ENCODE measurements at regions not wholly inside any gene's neighbourhood (a gene's known extent, or its start where the extent isn't known, plus 50 kb on each side); places are given as distances from the start of the nearest gene placed in this dataset.

GRCh38 chr15:20353966-20354883 lies 187.4 kb downstream of the GOLGA6L6 start:
- Histone ChIP-seq H3K9me3 (ENCODE audit: insufficient read depth, low read length) (peaks cover 13% of the 10 kb centered on the region; the same call in 1 of the 2 replicates), H3K36me3 (ENCODE audit: insufficient read depth, insufficient read length, low read length) (no peaks in the 10 kb centered on the region), H3K4me1 (ENCODE audit: insufficient read depth, insufficient read length) (peaks cover 18% of the 10 kb centered on the region), H3K4me3 (ENCODE audit: insufficient read length, low read depth) (no peak overlapping the region), H3K27me3 (ENCODE audit: insufficient read depth, insufficient read length) (peaks cover 53% of the 10 kb centered on the region), H3K9ac (ENCODE audit: insufficient read length, low read depth) (no peak overlapping the region)
- TF ChIP-seq YY1 (IDR thresholded peaks at IDR 0.05; ENCODE audit: insufficient read depth, insufficient read length) (no peak), ZNF274 (IDR thresholded peaks at IDR 0.05; ENCODE audit: low read depth, low read length) (no peak), SUZ12 (IDR thresholded peaks at IDR 0.05; ENCODE audit: extremely low read depth, insufficient read depth, insufficient read length) (no peak)
- no peak for DNase-seq (ENCODE audit: low read depth, low spot score)

DNA sequence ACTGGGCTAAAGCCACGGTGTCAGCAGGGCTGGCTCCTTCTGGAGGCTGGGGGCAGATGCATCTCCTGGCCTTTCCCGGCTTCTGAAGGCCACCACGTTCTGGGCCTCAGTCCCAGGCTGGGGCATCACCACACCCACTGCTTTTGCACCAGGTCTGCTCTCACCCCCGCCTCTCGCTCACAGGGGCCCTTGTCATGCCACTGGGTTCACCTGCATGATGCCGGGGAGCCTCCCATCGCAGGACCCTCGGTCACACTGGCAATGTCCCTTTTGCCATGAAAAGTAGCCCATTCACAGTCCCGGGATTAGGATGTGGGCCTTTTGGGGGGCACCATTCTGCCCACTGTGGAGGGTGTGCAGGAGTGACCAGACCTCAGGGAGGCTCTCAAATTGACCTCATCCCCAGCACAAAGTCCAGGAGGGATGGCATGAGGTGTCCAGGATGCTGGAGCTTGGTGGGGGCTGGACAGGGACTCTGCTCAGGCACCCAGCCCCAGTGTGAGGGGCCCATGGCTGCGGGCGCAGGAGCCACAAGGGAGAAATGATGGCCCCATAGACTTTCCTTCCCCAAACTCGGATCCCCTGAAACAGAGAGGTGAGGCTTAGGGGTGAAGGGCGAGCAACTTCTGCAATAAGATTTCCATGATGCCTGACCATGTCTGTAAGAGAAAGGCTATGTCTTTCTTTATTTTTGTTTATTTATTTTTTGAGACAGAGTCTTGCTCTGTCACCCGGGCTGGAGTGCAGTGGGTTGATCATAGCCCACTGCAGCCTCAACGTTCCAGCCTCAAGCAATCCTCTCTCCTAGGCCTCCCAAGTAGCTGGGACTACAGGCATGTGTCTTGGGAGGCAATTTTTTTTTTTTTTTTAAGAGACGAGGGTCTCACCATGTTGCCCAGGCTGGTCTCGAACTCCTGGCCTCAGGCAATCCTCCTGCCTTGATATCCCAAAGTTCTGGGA lies 189.1 kb downstream of the GOLGA6L6 start:
- Histone ChIP-seq H3K36me3 (ENCODE audit: insufficient read depth, insufficient read length, low read length) (no peaks in the 10 kb centered on the region), H3K27me3 (ENCODE audit: insufficient read depth, insufficient read length) (peaks cover 64% of the 10 kb centered on the region), H3K9ac (ENCODE audit: insufficient read length, low read depth) (no peak overlapping the region), H3K4me3 (ENCODE audit: insufficient read length, low read depth) (no peak overlapping the region), H3K4me1 (ENCODE audit: insufficient read depth, insufficient read length) (peaks cover 16% of the 10 kb centered on the region), H3K9me3 (ENCODE audit: insufficient read depth, low read length) (peaks cover 13% of the 10 kb centered on the region; the same call in 1 of the 2 replicates)
- no peak for DNase-seq (ENCODE audit: low read depth, low spot score)
- TF ChIP-seq ZNF274 (IDR thresholded peaks at IDR 0.05; ENCODE audit: low read depth, low read length): no peak
- TF ChIP-seq SUZ12 (IDR thresholded peaks at IDR 0.05; ENCODE audit: extremely low read depth, insufficient read depth, insufficient read length): no peak
- TF ChIP-seq YY1 (IDR thresholded peaks at IDR 0.05; ENCODE audit: insufficient read depth, insufficient read length): no peak

GRCh38 chr15:20351448-20351971 lies 190.1 kb downstream of the GOLGA6L6 start:
- no peak overlapping the region for H3K4me3 ChIP-seq (ENCODE audit: insufficient read length, low read depth)
- peaks cover 17% of the 10 kb centered on the region; the same call in 1 of the 2 replicates for H3K9me3 ChIP-seq (ENCODE audit: insufficient read depth, low read length)
- H3K27me3 ChIP-seq (ENCODE audit: insufficient read depth, insufficient read length): peaks cover 73% of the 10 kb centered on the region
- no peaks in the 10 kb centered on the region for H3K36me3 ChIP-seq (ENCODE audit: insufficient read depth, insufficient read length, low read length)
- H3K9ac ChIP-seq (ENCODE audit: insufficient read length, low read depth): no peak overlapping the region
- TF ChIP-seq YY1 (IDR thresholded peaks at IDR 0.05; ENCODE audit: insufficient read depth, insufficient read length): no peak
- DNase-seq (ENCODE audit: low read depth, low spot score): no peak
- H3K4me1 ChIP-seq (ENCODE audit: insufficient read depth, insufficient read length): peaks cover 9% of the 10 kb centered on the region

DNA sequence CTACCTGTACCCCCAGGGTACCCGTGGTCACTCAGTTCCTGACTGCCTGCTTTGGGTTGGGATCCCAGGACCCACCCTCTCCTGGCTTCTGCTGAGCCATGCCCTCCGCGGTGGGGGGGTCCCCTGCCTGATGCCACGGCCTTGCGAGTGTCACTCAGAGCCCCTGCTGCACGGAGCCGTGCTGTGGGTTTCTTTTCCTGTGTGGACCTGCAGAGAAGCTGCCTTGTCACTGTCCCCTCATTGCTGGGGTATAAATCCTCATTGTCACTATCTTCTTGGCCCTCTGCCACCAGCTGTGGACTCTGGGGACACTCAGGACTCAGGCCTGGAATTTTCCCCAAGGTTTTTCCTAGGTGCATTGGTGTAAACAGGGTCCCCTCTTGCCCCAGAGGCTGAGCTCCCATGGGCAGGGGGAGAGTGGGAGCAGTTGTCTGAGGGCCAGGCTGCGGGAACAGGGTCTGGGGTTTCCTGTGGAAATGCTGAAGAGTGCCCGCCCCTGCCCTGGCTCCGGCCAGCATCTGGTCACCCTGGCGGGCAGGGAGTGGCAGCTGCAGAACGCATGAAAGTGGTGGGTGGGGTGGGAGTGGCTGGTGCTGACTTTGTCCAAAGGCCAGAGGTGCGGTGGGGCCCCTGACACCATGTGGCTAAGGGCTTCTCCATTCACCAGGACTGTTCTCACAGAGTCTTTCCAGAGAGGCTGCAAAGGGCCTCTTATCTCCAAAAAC lies 191.7 kb downstream of the GOLGA6L6 start:
- Histone ChIP-seq H3K9ac (ENCODE audit: insufficient read length, low read depth) (no peak overlapping the region), H3K4me1 (ENCODE audit: insufficient read depth, insufficient read length) (peaks cover 9% of the 10 kb centered on the region), H3K27me3 (ENCODE audit: insufficient read depth, insufficient read length) (peaks cover 80% of the 10 kb centered on the region), H3K4me3 (ENCODE audit: insufficient read length, low read depth) (no peak overlapping the region), H3K9me3 (ENCODE audit: insufficient read depth, low read length) (peaks cover 19% of the 10 kb centered on the region; the same call in 1 of the 2 replicates), H3K36me3 (ENCODE audit: insufficient read depth, insufficient read length, low read length) (no peaks in the 10 kb centered on the region)
- TF ChIP-seq ZNF274 (IDR thresholded peaks at IDR 0.05; ENCODE audit: low read depth, low read length): no peak
- no peak for TF ChIP-seq YY1 (IDR thresholded peaks at IDR 0.05; ENCODE audit: insufficient read depth, insufficient read length)
- no peak for TF ChIP-seq SUZ12 (IDR thresholded peaks at IDR 0.05; ENCODE audit: extremely low read depth, insufficient read depth, insufficient read length)
- DNase-seq (ENCODE audit: low read depth, low spot score): no peak

GRCh38 chr15:20348900-20349773 lies 192.5 kb downstream of the GOLGA6L6 start:
- TF ChIP-seq SUZ12 (IDR thresholded peaks at IDR 0.05; ENCODE audit: extremely low read depth, insufficient read depth, insufficient read length): no peak
- no peak for TF ChIP-seq YY1 (IDR thresholded peaks at IDR 0.05; ENCODE audit: insufficient read depth, insufficient read length)
- H3K27me3 ChIP-seq (ENCODE audit: insufficient read depth, insufficient read length): peaks cover 87% of the 10 kb centered on the region
- no peak for DNase-seq (ENCODE audit: low read depth, low spot score)
- no peak overlapping the region for H3K4me3 ChIP-seq (ENCODE audit: insufficient read length, low read depth)
- H3K9ac ChIP-seq (ENCODE audit: insufficient read length, low read depth): no peak overlapping the region
- no peaks in the 10 kb centered on the region for H3K36me3 ChIP-seq (ENCODE audit: insufficient read depth, insufficient read length, low read length)
- peaks cover 9% of the 10 kb centered on the region for H3K4me1 ChIP-seq (ENCODE audit: insufficient read depth, insufficient read length)
- peaks cover 19% of the 10 kb centered on the region; the same call in 1 of the 2 replicates for H3K9me3 ChIP-seq (ENCODE audit: insufficient read depth, low read length)
